ENCODE measurements at regions not wholly inside any gene's neighbourhood (a gene's known extent, or its start where the extent isn't known, plus 50 kb on each side); places are given as distances from the start of the nearest gene placed in this dataset.

DNA sequence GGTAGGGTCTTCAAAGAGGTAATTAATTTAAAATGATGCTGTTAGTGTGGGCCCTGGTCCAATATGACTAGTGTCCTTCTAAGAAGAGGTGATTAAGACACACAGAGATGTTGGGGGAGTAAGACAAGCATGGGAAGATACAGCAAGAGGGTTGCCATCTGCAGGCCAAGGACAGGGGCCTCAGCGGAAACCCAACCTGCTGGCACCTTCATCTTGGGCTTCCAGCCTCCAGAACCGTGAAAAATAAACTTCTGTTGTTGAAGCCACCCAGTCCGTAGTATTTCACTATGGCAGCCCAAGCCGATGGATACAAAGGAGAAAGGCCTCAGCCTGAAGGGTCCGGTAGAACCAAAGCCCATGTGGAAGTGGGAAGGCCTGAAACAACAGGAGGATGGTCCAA, 161.7 kb upstream of the UBE2E1 start:
- no peak for DNase-seq

DNA sequence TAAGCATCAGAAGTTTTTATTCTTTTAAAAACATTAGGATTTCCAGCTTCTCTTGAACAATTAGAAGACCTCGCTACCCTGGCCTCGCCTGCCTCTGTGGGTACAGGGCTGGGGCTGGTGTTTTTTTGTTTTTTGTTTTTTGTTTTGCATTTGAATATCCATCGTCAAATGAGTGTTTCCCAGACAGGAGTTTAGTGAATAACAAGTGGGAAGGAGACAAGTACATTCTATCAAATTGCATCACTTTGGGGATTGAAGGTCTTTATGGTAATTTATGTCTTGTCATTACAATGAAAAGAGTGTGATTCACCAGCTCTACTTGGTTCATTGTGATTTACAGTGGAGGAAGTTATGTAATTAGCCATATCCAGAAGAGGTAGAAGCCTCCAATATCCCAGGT, 161.1 kb upstream of the UBE2E1 start:
- DNase-seq = no peak

DNA sequence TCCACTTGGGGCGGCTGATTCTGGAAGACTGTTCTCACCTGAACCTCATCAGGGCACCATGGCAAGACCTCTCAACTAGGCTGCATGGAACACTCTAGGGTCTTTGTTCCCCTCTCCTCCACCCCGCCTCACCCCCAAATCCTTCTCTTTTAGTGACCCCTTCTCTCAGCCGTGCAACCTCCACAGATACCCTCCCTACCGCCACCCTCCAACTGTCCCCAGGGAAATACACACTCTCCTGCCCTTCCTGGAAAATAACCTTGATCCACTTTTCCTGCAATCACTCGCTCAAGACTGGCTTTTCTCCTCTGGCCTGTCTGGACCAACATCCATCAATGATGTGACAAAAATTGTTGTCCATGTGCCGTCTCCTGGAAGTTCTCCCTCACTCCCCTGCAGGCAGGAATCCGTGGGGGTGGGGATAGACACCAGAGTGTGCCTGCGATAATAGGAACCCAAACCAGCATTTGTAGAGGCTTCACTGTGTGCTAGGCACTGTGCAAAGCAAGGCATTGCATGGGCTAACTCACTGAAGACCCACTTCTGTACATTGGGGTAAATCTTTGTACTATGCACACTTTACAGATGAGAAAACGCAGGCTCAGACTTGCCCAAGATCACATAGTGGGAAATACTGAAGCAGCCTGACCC, 160.1 kb upstream of the UBE2E1 start:
- no peak for DNase-seq

DNA sequence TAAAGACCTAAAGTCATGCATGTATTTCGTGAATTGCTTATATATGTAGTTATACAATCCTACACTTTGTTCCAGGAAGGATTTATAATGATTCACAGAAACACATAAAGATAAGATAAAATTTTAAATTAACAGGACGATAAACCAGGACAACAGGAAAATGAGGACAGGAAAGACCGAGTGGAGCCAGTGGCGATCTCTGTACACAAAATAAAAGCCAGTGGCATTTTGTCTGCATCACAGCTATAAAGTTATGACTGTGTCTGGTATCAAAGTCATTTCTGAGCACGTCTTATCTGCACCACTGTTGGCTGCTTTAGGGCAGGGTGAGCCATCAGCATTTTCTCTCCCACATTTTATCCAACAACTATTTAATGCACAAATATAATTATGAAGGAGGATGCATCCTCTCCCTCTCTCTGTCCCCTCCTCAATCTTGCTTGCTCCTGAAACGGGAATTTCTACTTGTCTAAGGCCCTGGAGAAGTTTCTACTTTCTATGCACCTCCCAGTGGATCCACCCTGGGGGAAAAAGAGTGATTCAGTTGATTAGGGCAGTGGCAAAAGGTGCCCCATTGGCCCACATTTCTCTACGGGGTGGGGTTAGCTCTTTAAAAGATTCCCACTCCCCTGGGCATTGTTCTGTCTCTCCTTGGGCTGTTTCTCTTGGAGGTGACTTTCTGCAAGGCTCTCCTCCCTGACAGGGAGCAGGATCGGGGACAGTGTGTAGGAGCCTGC, 159.4 kb upstream of the UBE2E1 start:
- DNase-seq = no peak

DNA sequence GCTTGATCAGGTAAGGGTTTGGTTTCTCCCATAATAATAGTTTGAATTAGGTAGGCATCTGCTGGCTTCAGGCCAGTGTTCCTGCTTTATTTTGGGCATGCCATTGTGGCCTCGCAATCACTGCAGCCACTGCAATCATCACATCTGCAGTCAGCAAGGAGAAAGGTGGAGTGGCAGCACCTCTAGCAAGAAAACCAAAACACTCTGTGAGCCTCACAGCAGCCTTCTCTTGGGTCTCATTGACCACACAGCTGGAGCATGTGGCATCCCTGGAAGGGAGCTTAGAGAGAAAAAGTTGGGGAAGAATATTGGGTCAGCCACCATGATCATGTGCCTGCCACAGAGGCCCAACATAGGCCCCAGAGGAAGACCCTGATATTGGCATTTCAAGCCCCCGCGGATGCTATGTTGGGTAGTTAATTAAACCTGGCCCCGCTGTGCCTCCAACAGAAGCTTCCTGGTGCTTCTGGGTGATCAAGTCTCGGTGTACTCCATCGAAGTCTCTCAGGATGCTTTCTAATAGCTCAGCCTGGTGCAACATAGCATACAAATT, 158.0 kb upstream of the UBE2E1 start:
- no peak for DNase-seq

DNA sequence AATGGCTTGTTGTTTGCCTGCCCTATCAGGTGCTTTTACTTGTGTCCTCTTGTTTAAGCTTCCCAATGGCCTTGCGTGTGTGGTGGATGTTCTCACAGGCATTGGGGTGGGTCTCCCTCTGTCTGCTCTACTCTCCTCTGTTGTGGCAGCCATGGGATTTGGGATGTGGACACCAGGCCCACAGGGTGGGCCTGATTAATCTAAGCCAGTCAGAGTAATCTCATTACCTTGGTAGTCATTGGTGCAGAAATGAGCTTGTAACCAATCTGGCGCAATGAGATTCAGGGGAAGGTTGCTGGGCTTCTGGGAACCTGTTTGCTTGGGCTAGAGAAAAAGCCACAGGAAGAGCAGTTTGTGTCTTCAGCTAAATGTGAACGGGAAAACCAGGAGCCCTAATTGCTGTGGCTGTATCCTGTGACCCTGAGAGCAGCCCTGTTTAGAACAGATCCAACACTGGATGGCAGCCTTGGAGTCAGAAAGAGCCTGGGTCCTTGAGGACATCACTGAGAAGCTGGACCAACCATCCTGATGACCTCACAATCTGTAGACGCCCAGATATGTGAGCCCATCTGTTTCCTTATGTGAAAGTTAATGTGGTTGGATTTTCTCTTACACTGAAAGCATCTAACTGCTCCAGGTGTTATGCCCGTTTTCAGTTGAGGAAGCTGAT, 157.3 kb upstream of the UBE2E1 start:
- DNase-seq = no peak

DNA sequence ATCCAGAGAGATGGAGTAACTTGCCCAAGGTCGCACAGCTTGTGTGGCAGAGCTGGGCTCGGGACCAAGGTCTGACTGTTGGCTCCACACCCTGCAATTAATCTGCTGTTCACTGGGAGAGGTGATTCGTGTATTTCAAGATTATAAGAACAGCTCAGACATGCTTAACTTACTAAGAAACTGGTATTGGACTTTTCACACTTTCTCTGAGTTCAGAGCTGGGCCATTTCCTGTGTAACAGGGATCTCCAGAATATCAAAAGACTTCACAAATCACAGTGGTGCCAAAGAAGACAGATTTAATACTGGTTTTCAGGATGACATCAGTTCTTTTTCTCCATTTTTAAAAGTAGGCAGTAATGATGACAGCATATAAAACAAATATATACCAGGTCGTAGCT, 156.8 kb upstream of the UBE2E1 start:
- no peak for DNase-seq

DNA sequence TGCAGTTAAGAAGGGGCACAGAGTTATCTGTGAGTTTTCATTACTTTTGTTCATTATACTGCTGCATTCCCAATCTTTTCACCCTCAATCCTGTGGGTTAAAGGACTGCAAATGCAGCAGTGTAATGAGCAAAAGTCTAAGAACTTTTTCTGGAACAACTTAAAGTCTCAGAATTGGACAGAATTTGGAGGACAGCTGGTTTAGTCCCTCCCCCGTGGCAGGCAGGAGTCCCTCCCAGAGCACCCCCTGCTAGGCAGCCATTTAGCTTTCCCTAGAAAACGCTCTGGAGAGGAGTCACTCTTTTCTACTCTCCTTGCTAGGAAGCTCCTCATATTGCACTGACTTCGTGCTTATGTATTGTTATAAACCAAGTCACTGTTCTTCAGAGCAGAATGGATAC, 156.3 kb upstream of the UBE2E1 start:
- no peak for DNase-seq

DNA sequence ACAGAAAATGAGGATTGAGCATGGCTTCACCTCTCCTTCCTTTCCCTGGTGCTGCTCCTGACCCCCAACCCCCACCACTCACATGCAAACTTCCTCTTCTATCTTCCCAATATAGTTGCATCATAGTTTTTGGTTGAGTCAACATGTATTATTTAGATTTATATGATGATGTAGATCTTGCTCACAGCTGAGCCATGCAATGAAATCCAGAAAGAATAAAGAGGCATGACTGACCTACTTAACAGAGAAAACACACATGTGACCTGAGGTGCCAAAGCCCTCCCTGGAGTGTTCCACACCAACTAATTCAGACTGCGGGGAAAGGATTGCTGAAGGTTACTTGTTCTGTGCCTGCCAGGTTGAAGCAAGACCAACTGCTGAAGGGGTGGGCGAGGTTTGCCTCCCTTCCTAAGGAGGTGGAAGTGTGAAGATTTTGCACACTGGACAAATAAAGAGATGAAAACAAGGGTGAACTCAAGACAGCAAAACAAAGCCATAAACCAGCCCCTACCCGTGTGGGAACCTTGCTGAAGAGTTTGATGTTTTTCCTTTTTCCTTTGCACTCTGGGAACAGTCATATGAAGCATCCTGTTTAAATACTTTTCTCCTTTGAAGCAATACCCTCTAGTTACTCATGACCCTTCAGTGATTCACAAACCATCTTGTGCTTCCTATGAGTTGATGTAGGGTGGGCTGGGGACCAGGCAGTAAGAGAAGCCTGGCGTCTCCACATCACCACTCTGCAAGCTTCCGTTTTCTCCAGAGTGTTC, 155.2 kb upstream of the UBE2E1 start:
- DNase-seq = no peak

DNA sequence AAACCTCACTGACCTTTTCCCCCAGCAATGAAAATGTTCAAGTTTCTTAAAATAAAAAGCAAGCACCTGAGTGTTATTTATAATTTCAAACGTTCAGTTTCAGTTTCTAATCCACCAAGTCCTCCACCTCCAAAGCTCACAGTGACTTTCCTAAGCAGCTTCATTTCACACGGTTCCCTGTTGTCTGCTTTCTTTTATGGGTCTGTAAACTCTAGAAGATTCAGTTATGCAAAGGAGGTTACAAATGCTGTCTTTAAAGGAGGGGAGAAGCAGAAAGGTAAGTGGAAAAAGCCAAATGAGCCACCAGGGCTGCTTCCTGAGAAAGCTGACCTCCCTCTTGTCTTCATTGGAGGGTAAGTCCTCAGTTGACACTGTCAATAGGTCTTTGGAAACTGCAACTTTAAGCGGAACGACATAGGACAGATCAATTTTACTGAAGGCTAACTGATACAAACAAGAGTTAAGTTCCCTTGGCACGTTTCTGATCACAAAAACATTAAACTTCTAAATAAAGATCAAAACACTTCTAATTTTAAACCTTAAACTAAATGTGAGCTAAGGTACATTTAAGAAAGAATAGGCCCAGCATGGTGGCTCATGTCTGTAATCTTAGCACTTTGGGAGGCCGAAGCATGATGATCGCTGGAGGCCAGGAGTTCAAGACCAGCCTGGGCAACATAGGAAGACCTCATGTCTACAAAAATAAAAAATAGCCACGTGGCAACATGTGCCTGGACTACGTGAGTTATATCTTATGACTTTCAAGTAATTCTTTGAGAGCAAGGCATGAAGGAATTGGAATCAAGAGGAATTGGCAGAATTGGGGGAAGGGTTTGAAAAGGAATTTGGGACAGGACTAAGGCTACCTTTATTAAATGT, 151.9 kb upstream of the UBE2E1 start:
- DNase-seq = no peak

DNA sequence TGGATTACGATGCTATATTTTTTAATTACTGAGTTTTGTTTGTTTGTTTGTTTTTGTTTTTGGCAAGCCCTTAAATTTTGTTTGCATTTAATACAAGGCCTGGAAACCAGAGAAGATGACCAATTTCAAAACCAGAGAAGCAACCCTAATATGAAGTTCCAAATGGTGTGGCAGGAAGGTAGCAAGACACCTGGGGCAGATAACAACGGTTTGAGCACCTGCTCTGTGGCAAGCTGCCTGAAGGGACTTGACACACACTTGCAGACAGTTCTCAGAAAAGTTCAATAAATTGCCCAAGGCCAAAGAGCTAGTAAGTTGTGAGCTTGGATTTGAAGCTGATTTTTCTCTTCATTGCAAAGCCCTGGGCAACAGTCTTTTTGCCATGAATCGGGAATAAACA, 151.2 kb upstream of the UBE2E1 start:
- no peak for DNase-seq

DNA sequence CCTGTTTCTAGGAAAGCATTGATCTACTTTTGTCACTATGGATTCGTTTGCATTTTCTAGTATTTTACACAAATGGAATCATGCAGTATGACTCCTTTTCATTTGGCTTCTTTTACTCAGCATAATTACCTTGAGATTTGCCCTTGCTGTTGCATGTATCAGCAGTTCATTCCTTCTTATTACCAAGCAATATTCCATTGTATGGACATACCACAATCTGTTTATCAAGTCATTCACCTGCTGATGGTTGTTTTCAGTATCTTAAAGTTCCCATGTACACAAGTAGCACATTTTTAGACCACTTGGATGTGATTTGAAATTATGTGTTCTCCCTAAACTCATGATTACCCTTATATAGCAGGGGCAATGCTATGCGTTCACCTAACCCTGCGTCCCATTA, 150.0 kb upstream of the UBE2E1 start:
- DNase-seq = no peak

DNA sequence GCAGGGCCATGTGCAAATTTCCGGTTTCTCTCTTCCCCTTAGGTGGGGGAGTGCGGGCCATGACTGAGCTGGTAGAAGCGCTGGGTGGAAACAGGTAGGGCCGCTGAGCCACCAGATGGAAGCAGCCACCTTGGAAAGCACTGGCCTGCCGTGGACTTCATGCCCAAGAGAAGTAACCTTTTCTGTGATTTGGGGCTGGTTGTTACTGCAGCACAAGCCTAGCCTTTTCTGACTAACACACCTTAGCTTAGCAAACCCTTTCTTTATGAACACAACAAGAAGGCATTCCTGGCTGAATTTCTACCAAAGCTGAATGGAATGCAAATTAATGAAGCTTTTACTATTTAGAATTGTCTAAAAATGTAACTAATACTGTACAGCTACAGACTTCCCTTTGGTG, 149.6 kb upstream of the UBE2E1 start:
- no peak for DNase-seq

DNA sequence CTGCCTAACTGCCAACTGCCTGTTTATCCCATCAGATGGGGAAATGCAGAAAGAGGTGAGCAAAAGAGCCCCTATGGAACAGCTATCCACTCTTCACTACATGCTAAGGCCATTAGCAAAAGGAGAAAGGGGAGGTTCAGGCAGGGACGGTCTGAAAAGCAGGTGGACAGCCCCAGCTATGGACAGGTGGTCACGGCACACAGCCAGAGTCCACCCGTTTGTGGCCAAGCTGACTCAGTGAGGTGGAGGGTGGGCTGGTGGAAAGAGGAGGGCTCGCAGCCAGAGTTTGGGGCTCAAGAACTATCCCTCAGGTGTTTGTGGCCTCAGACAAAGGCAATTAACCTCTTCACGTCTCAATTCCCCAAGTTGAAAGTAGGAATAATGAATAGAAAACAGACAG, 148.9 kb upstream of the UBE2E1 start:
- DNase-seq = no peak

DNA sequence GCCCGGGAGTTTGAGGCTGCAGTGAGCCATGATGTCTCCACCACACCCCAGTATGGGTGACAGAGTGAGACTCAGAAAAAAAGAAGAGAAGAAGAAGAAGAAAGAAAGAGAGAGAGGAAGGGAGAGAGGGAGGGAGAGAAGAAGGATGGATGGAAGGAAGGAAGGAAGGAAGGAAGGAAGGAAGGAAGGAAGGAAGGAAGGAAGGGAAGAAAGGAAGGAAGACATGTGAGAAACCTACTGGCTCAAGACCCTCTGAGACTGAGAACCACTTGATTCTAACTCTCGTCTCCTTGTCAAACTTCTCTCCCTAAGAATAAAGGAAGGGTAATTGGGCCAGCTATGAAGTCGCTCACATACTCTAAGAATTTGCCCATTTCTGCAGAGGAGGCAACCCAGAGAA, 148.1 kb upstream of the UBE2E1 start:
- DNase-seq = no peak

DNA sequence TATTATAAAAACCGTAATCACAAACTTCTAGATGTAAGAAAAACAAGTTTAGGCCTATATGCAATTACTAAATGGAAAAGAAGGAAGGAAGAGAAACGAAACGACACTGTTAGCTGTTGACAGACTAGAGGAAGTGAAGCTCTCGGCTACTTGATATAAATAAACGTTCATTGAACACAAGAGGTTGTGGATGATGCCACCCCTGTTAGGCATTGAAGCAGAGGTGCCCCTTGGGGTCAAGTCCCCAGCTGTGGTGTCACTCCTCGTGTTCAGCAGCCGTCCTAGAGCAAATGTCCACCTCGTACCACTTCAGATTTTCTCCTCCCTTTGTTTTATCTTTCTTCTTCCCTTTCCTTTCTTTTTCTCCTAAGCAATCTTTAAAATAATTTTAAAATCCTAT, 146.5 kb upstream of the UBE2E1 start:
- DNase-seq = no peak

DNA sequence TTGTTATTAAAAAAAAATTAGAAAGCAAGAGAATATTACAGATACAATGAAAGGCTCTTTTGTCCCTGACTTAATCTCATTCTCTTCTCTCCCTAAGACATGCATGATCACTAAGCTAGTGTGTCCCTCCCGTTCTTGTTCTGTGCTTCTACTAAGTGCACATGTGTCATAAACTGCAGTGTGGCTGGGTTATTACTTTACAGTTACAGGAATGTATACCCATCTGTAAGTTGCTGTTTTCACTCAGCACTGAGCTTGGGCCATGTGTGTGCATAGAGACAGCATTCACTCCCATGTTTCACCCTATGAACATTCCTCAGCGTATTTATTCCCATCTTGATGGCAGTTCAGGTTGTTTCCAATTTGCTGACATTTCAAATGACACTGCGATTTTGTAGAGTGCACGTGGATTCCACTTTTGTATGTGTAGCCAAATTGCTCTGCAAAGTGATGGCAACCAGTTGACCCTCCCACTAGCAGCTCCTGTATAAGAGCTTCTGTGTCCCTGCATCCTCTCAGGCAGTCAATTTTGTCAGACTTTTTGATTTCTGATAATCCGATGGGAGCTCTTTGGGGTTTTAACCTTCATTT, 145.8 kb upstream of the UBE2E1 start:
- DNase-seq = no peak

DNA sequence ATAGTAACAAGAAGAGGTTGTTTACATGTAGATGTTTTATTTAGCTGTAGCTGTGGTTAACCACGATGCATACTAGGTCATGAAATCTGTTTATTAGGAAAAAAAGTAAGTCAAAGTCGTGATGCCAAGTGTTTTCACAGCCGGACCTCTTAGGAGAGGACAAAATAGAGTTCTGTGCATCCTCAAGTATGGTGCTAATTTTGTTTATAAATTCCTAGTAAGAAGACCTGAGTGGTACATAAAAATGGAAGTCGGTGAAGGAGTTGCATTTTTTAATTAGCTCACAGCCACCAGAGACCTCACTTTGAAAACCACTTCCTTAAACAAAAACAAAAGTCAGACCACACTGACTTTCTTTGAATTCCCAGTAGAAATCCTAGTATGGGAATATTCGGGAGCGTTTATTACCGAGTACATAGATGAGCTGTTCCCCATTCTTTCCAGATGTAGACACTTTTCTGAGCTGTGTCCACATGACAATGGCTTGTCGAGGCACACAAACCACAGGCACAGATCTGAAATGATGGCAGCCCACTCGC, 143.6 kb upstream of the UBE2E1 start:
- no peak for DNase-seq

DNA sequence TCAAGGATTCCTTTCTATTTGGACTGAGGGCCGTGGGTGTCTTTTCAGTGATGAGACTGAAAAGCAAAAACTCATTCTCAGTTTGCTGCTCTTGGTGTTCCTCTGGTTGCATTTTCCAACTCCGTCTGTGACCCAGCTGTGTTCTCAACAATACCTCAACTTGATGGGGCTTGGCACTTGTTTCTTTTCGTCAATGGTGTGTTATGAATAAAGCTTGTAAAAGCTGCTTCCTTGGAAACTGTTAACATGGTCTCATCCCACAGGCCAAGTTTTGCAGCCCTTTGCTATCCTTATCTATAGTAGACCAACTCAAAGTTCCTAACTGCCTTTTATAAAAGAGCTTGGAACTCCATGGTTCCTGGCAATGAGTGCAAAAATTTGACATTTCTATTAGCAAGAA, 142.5 kb upstream of the UBE2E1 start:
- no peak for DNase-seq

DNA sequence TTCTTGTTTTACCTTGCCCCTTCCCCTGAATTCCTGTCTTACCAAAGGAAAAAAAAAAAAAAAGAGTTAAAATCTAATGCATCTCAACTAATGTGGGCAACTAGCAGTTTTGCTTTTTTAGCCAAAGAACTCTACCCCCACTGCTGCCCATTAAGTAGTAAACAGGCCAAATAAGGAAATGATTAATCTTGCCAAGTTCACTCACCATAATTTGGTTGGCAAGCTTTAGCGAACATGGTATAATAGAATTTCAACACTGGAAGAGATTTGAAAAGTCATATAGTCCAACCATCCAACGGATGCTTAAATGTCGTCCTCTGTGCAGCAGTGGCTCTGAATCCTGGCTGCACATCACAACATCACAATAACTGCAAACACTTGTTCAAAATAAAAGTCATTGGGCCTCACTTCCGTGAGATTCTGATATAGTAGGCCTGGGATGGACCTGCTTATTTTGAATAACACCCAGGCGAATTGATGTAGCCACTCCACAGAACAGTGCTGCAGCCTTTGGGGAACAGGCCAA, 142.0 kb upstream of the UBE2E1 start:
- DNase-seq = no peak

DNA sequence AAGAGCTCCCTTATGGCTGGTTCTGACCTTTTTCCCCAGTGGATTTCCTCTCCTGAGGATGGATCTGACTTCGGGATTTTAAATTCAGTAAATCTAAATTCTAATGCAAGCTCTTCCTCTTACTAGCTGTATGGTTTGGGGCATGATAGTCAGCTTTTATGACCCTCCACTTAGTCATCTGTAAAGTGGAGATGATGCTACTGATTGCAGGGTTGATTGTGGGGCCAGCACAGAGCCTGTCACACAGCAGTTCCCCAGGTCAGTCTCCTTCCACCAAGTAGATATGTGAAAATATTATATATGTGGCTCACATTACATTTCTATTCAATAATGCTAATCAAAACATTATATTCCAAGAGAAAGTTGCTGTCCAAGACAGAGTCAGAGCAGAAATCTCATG, 141.3 kb upstream of the UBE2E1 start:
- no peak for DNase-seq

Measured in cerebellar nuclear complex (tissue), 1 donor.